HCT116 (cell line): ENCODE measurements at regions not wholly inside any gene's neighbourhood (a gene's known extent, or its start where the extent isn't known, plus 50 kb on each side); places are given as distances from the start of the nearest gene placed in this dataset.

Source experiments
- ELF1 ChIP-seq: IDR thresholded peaks from 2 replicates; pipeline ENCODE4 v1.6.1; 2012; ENCODE audit warnings: low read depth, borderline replicate concordance
- EZH2 ChIP-seq: fragments of 200-600 bp; sonication (generic); IDR thresholded peaks from 2 replicates; pipeline ENCODE4 v1.6.1; 2017; ENCODE audit warnings: antibody characterized with exemption, mixed run types
- POLR2A ChIP-seq: IDR thresholded peaks from 2 replicates; pipeline ENCODE4 v1.7.0; 2011; ENCODE audit warnings: borderline replicate concordance; ENCODE audit not compliant: insufficient read depth, insufficient read length; ENCODE audit errors: extremely low read depth
- POLR2AphosphoS5 ChIP-seq: IDR thresholded peaks from 2 replicates; pipeline ENCODE4 v1.6.1; 2011; ENCODE audit warnings: mild to moderate bottlenecking, low read depth, low read length, moderate library complexity
- RAD21 ChIP-seq: IDR thresholded peaks from 2 replicates; pipeline ENCODE4 v1.6.1; 2012; ENCODE audit warnings: low read depth, mild to moderate bottlenecking
- TF ChIP-seq, protein P1 (sequence below), 3 experiments: fragments of 200-600 bp in 1 of 3; sonication (generic) in 1 of 3; IDR thresholded peaks in 2 of 3; conservative IDR thresholded peaks in 1 of 3; 2 replicates each; pipeline ENCODE4 v1.5.1; 2012 to 2017; ENCODE audit warnings: low read depth in 2 of 3, low read length in 2 of 3, antibody characterized with exemption in 1 of 3, borderline replicate concordance in 1 of 3, control low read depth in 1 of 3, mild to moderate bottlenecking in 1 of 3, mixed read lengths in 1 of 3, mixed run types in 1 of 3, moderate library complexity in 1 of 3; ENCODE audit not compliant: insufficient read depth in 1 of 3
- TF ChIP-seq, protein P2 (sequence below): IDR thresholded peaks from 2 replicates; pipeline ENCODE4 v1.6.1; 2012

DNA sequence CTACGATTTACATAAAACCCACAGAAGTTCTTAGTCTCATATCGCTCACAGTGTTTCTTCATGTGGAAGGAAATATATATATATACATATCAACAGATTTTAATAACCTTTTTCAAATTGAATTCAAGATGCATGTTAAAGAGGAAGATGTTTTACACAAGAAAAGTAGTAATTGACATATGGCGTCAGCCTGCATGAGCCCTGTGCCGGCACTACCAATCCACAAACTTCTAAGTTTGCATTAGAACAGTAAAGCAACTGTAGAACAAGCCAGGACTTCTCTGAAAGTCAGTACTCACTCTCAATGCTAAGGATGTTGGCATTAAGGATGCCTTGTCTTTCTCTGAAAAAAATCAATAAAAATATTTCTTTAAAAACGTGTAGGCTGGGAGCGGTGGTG lies 441.3 kb upstream of the SMIM31 start:
- TF ChIP-seq, protein P1, sequence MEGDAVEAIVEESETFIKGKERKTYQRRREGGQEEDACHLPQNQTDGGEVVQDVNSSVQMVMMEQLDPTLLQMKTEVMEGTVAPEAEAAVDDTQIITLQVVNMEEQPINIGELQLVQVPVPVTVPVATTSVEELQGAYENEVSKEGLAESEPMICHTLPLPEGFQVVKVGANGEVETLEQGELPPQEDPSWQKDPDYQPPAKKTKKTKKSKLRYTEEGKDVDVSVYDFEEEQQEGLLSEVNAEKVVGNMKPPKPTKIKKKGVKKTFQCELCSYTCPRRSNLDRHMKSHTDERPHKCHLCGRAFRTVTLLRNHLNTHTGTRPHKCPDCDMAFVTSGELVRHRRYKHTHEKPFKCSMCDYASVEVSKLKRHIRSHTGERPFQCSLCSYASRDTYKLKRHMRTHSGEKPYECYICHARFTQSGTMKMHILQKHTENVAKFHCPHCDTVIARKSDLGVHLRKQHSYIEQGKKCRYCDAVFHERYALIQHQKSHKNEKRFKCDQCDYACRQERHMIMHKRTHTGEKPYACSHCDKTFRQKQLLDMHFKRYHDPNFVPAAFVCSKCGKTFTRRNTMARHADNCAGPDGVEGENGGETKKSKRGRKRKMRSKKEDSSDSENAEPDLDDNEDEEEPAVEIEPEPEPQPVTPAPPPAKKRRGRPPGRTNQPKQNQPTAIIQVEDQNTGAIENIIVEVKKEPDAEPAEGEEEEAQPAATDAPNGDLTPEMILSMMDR (IDR thresholded peaks at IDR 0.05 in 2 of 3, conservative IDR thresholded peaks at IDR 0.05 in 1 of 3; ENCODE audit: borderline replicate concordance in 1 of 3, insufficient read depth in 1 of 3, low read depth in 2 of 3, low read length in 2 of 3) = no peak
- no peak for TF ChIP-seq POLR2A
- no peak for TF ChIP-seq EZH2
- no peak for TF ChIP-seq RAD21
- TF ChIP-seq, protein P2, sequence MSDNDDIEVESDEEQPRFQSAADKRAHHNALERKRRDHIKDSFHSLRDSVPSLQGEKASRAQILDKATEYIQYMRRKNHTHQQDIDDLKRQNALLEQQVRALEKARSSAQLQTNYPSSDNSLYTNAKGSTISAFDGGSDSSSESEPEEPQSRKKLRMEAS = no peak
- no peak for TF ChIP-seq ELF1
- no peak for TF ChIP-seq POLR2AphosphoS5
